ENCODE measurements at regions not wholly inside any gene's neighbourhood (a gene's known extent, or its start where the extent isn't known, plus 50 kb on each side); places are given as distances from the start of the nearest gene placed in this dataset.

- DNase-seq (ENCODE audit: low read depth in 1 of 2, low spot score in 1 of 2) = no peak
- Histone ChIP-seq H3K4me3 (replicated peaks; ENCODE audit: insufficient read depth, low read length) (no peak overlapping the region), H3K27ac (replicated peaks) (no peak overlapping the region), H3K27me3 (ENCODE audit: insufficient read depth, poor library complexity, severe bottlenecking) (no peaks in the 10 kb centered on the region)
- TF ChIP-seq SPI1 (IDR thresholded peaks at IDR 0.05; ENCODE audit: borderline replicate concordance, low read depth) = no peak
- TF ChIP-seq POLR2AphosphoS5 (IDR thresholded peaks at IDR 0.05; ENCODE audit: low read depth) = no peak
- TF ChIP-seq REST (IDR thresholded peaks at IDR 0.05; ENCODE audit: insufficient replicate concordance, low read depth) = no peak
- TF ChIP-seq GABPA (IDR thresholded peaks at IDR 0.05; ENCODE audit: low read depth) = no peak
- TF ChIP-seq CTCF (IDR thresholded peaks at IDR 0.05; ENCODE audit: insufficient read depth, low read length) = no peak
Observed at GRCh38 chr12:97363693-97364092, 98.9 kb upstream of the RMST start.

GRCh38 chr12:97368462-97369163 is 94.0 kb upstream of the RMST start:
- DNase-seq (ENCODE audit: low read depth in 1 of 2, low spot score in 1 of 2) = no peak
- no peak overlapping the region for H3K4me3 ChIP-seq (replicated peaks; ENCODE audit: insufficient read depth, low read length)
- TF ChIP-seq SPI1 (IDR thresholded peaks at IDR 0.05; ENCODE audit: borderline replicate concordance, low read depth) (no peak), POLR2AphosphoS5 (IDR thresholded peaks at IDR 0.05; ENCODE audit: low read depth) (no peak), GABPA (IDR thresholded peaks at IDR 0.05; ENCODE audit: low read depth) (no peak), CTCF (IDR thresholded peaks at IDR 0.05; ENCODE audit: insufficient read depth, low read length) (no peak), REST (IDR thresholded peaks at IDR 0.05; ENCODE audit: insufficient replicate concordance, low read depth) (no peak)
- no peaks in the 10 kb centered on the region for H3K27me3 ChIP-seq (ENCODE audit: insufficient read depth, poor library complexity, severe bottlenecking)
- H3K27ac ChIP-seq (replicated peaks) = no peak overlapping the region

GRCh38 chr12:97375310-97375709 is 87.3 kb upstream of the RMST start:
- DNase-seq (ENCODE audit: low read depth in 1 of 2, low spot score in 1 of 2) = no peak
- Histone ChIP-seq H3K27ac (replicated peaks) (no peak overlapping the region), H3K4me3 (replicated peaks; ENCODE audit: insufficient read depth, low read length) (no peak overlapping the region), H3K27me3 (ENCODE audit: insufficient read depth, poor library complexity, severe bottlenecking) (no peaks in the 10 kb centered on the region)
- TF ChIP-seq CTCF (IDR thresholded peaks at IDR 0.05; ENCODE audit: insufficient read depth, low read length) = no peak
- no peak for TF ChIP-seq SPI1 (IDR thresholded peaks at IDR 0.05; ENCODE audit: borderline replicate concordance, low read depth)
- no peak for TF ChIP-seq REST (IDR thresholded peaks at IDR 0.05; ENCODE audit: insufficient replicate concordance, low read depth)
- TF ChIP-seq GABPA (IDR thresholded peaks at IDR 0.05; ENCODE audit: low read depth) = no peak
- no peak for TF ChIP-seq POLR2AphosphoS5 (IDR thresholded peaks at IDR 0.05; ENCODE audit: low read depth)
